ENCODE measurements at regions not wholly inside any gene's neighbourhood (a gene's known extent, or its start where the extent isn't known, plus 50 kb on each side); places are given as distances from the start of the nearest gene placed in this dataset.

DNA sequence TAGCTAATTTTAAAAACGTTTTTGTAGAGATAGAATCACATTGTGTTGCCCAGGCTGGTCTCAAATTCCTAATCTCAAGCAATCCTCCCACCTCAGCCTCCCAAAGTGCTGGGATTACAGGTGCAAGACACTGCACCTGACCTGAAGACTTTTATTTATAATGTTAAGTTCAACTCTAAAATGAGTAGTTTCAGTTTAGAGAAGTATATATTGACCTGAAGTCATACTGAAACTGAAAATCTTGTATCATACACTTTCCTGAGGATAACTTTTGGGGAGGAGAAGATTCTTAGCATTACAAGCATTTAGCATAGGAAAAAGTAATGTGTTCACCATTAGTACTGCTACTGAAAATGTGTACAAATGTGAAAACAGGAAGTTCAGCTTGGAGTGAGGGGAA is 249.3 kb downstream of the CASP12 start:
- WGBS (ENCODE audit: low lambda C conversion rate): 0% methylated on average over 1 of the region's 1 CpG
- intact Hi-C loops (cut with micrococcal nuclease; ENCODE audit: unreplicated experiment): no loop called here
- TF ChIP-seq RNF219 (CRISPR knock-in tag; IDR thresholded peaks at IDR 0.05): no peak
- no peak for TF ChIP-seq CHD4 (IDR thresholded peaks at IDR 0.05; ENCODE audit: borderline replicate concordance, low read length)
- no peak for TF ChIP-seq ZNF7 (CRISPR knock-in tag; IDR thresholded peaks at IDR 0.05)
- no peak for TF ChIP-seq SRSF1 (optimal IDR thresholded peaks at IDR 0.05; ENCODE audit: low read depth, low read length)
- no peak for TF ChIP-seq HMG20A (CRISPR knock-in tag; IDR thresholded peaks at IDR 0.05; ENCODE audit: borderline replicate concordance)
- TF ChIP-seq ZIK1 (CRISPR knock-in tag; IDR thresholded peaks at IDR 0.05; ENCODE audit: borderline replicate concordance, low read depth): no peak
- H3K27ac ChIP-seq (ENCODE audit: extremely low read length, insufficient read depth, low read length): no peak overlapping the region
- FAIRE-seq (no peak), DNase-seq (ENCODE audit: low spot score) (no peak), ATAC-seq (no peak)
- H4K20me1 ChIP-seq (ENCODE audit: insufficient read depth, low read length): no peaks in the 10 kb centered on the region
- H3K79me2 ChIP-seq (ENCODE audit: insufficient read depth, low read length): no peaks in the 10 kb centered on the region
- 0 out of 2 replicates have a peak, but pooled peaks cover 5% of the 10 kb centered on the region for H3K9me3 ChIP-seq (ENCODE audit: low read length)
- BruUV-seq (replicated peaks): no TSS peak
- no peak overlapping the region for H2AFZ ChIP-seq (ENCODE audit: low read length)
- POLR2A ChIA-PET: no interaction called here
- no peak overlapping the region for H3K4me2 ChIP-seq (ENCODE audit: low read depth, low read length)
- H3K4me3 ChIP-seq (replicated peaks in 1 of 3; ENCODE audit: insufficient read depth in 1 of 3, low read depth in 2 of 3, low read length in 3 of 3): no peak overlapping the region
- CTCF ChIA-PET (ENCODE audit: low intra/inter-chr PET ratio, low total read pairs): no interaction called here
- no peaks in the 10 kb centered on the region for H3K4me1 ChIP-seq (ENCODE audit: insufficient read depth, low read length)
- no peak overlapping the region for H3K9ac ChIP-seq (ENCODE audit: insufficient read depth, low read depth, low read length)
- no peaks in the 10 kb centered on the region for H3K36me3 ChIP-seq (replicated peaks in 1 of 2; ENCODE audit: control insufficient read depth in 1 of 2, insufficient read depth in 2 of 2, low read length in 2 of 2)
- no peaks in the 10 kb centered on the region for H3K27me3 ChIP-seq (ENCODE audit: control insufficient read depth in 1 of 2, insufficient read depth in 2 of 2, low read length in 2 of 2)
- in situ Hi-C loops (cut with HindIII; ENCODE audit: extremely low pct_ligation_motif_present, low pct_unique_long_range_greater_than_20kb): no loop called here
